ENCODE measurements at regions not wholly inside any gene's neighbourhood (a gene's known extent, or its start where the extent isn't known, plus 50 kb on each side); places are given as distances from the start of the nearest gene placed in this dataset.

GRCh38 chr6:166824880-166825250 is 131.5 kb downstream of the RNASET2 start:
- no peaks in the 10 kb centered on the region for H3K9me2 ChIP-seq (ENCODE audit: insufficient read depth, low read length)
- CTCF ChIA-PET (ENCODE audit: unreplicated experiment), result no interaction called here
- no peak overlapping the region for H2AFZ ChIP-seq (ENCODE audit: low read length)
- H3K27ac ChIP-seq (ENCODE audit: low read depth, low read length, poor library complexity, severe bottlenecking), result no peak overlapping the region
- no peaks in the 10 kb centered on the region for H3K36me3 ChIP-seq (ENCODE audit: insufficient read depth, low read length)
- no peaks in the 10 kb centered on the region for H4K20me1 ChIP-seq (ENCODE audit: insufficient read depth, low read length)
- H3K4me2 ChIP-seq (ENCODE audit: low read length), result no peak overlapping the region
- no peaks in the 10 kb centered on the region for H3K79me2 ChIP-seq (ENCODE audit: insufficient read depth, low read depth, low read length)
- no peaks in the 10 kb centered on the region for H3K4me1 ChIP-seq (ENCODE audit: insufficient read depth, low read length, poor library complexity, severe bottlenecking)
- no peak for DNase-seq (ENCODE audit: low spot score)
- BruUV-seq (replicated peaks), result no TSS peak
- no peak overlapping the region for H3K4me3 ChIP-seq (ENCODE audit: low read depth, low read length, poor library complexity, severe bottlenecking)
- POLR2A ChIA-PET, result no interaction called here
- no peaks in the 10 kb centered on the region for H3K9me3 ChIP-seq (ENCODE audit: low read length)
- intact Hi-C loops (cut with micrococcal nuclease; ENCODE audit: unreplicated experiment), result no loop called here
- TF ChIP-seq, protein P1, sequence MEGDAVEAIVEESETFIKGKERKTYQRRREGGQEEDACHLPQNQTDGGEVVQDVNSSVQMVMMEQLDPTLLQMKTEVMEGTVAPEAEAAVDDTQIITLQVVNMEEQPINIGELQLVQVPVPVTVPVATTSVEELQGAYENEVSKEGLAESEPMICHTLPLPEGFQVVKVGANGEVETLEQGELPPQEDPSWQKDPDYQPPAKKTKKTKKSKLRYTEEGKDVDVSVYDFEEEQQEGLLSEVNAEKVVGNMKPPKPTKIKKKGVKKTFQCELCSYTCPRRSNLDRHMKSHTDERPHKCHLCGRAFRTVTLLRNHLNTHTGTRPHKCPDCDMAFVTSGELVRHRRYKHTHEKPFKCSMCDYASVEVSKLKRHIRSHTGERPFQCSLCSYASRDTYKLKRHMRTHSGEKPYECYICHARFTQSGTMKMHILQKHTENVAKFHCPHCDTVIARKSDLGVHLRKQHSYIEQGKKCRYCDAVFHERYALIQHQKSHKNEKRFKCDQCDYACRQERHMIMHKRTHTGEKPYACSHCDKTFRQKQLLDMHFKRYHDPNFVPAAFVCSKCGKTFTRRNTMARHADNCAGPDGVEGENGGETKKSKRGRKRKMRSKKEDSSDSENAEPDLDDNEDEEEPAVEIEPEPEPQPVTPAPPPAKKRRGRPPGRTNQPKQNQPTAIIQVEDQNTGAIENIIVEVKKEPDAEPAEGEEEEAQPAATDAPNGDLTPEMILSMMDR (conservative IDR thresholded peaks at IDR 0.05; ENCODE audit: low read length), result no peak
- no peak for TF ChIP-seq EZH2phosphoT487 (IDR thresholded peaks at IDR 0.05; ENCODE audit: borderline replicate concordance, low read depth, low read length)

DNA sequence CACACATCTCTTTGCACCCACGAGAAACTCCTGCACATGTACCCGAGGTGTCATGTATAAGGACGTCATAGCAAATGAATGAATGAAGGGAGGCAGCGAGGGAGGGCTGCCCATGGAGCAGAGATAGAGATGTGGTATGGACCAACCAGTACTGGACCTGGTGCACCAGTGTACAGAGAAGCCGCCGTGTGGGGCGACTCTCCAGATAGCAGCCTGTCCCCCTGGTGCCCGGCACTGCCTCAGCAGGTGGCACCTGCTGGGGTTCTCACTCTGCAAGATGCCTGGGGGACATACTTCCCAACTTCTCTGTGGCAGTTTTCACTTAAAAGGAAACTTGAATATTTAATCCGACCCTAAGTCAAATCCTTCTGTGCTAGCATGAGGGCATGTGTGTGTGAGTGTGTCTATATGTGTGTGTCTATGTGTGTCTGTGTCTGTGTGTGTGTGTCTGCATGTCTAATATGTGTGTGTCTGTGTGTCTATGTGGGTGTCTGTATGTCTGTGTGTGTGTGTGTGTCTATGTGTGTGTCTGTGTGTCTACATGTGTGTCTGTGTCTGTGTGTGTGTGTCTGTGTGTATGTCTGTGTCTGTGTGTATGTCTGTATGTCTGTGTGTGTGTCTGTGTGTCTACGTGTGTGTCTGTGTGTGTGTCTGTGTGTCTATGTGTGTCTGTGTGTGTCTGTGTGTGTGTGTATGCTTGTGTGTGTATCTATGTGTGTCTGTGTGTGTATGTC is 132.0 kb downstream of the RNASET2 start:
- CTCF ChIA-PET (ENCODE audit: unreplicated experiment), result no interaction called here
- H2AFZ ChIP-seq (ENCODE audit: low read length), result no peak overlapping the region
- H3K27ac ChIP-seq (ENCODE audit: low read depth, low read length, poor library complexity, severe bottlenecking), result no peak overlapping the region
- H3K36me3 ChIP-seq (ENCODE audit: insufficient read depth, low read length), result no peaks in the 10 kb centered on the region
- H4K20me1 ChIP-seq (ENCODE audit: insufficient read depth, low read length), result no peaks in the 10 kb centered on the region
- TF ChIP-seq, protein P1 (conservative IDR thresholded peaks at IDR 0.05; ENCODE audit: low read length), result no peak
- TF ChIP-seq EZH2phosphoT487 (IDR thresholded peaks at IDR 0.05; ENCODE audit: borderline replicate concordance, low read depth, low read length), result no peak
- no peaks in the 10 kb centered on the region for H3K4me1 ChIP-seq (ENCODE audit: insufficient read depth, low read length, poor library complexity, severe bottlenecking)
- H3K4me3 ChIP-seq (ENCODE audit: low read depth, low read length, poor library complexity, severe bottlenecking), result no peak overlapping the region
- H3K4me2 ChIP-seq (ENCODE audit: low read length), result no peak overlapping the region
- intact Hi-C loops (cut with micrococcal nuclease; ENCODE audit: unreplicated experiment), result no loop called here
- H3K9me3 ChIP-seq (ENCODE audit: low read length), result no peaks in the 10 kb centered on the region
- DNase-seq (ENCODE audit: low spot score), result no peak
- no TSS peak for BruUV-seq (replicated peaks)
- H3K79me2 ChIP-seq (ENCODE audit: insufficient read depth, low read depth, low read length), result no peaks in the 10 kb centered on the region
- H3K9me2 ChIP-seq (ENCODE audit: insufficient read depth, low read length), result no peaks in the 10 kb centered on the region
- POLR2A ChIA-PET, result no interaction called here

DNA sequence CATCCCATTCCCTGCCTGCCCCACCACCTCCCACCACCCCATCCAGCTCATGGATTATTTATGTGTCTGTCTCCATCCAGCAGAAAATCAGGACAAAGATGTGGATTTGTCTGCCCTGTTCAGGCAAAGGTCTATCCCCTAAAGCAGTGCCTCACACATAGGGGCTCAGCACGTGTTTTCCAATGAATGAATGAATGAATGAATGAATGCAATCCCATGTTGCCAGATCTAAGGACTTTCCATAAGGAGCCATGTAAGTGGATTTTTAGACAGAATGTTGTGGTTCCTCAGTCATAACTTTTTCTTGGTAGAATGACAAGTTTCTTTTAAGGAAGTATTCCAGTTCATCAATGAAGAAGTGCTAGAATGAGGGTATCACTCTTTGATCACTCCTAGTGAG is 133.7 kb downstream of the RNASET2 start:
- Histone ChIP-seq H3K4me1 (ENCODE audit: insufficient read depth, low read length, poor library complexity, severe bottlenecking) (no peaks in the 10 kb centered on the region), H3K4me2 (ENCODE audit: low read length) (no peak overlapping the region), H3K9me2 (ENCODE audit: insufficient read depth, low read length) (no peaks in the 10 kb centered on the region), H3K9me3 (ENCODE audit: low read length) (no peaks in the 10 kb centered on the region), H3K4me3 (ENCODE audit: low read depth, low read length, poor library complexity, severe bottlenecking) (no peak overlapping the region), H2AFZ (ENCODE audit: low read length) (no peak overlapping the region), H4K20me1 (ENCODE audit: insufficient read depth, low read length) (no peaks in the 10 kb centered on the region), H3K79me2 (ENCODE audit: insufficient read depth, low read depth, low read length) (no peaks in the 10 kb centered on the region), H3K36me3 (ENCODE audit: insufficient read depth, low read length) (no peaks in the 10 kb centered on the region), H3K27ac (ENCODE audit: low read depth, low read length, poor library complexity, severe bottlenecking) (no peak overlapping the region)
- CTCF ChIA-PET (ENCODE audit: unreplicated experiment), result no interaction called here
- no TSS peak for BruUV-seq (replicated peaks)
- no peak for TF ChIP-seq EZH2phosphoT487 (IDR thresholded peaks at IDR 0.05; ENCODE audit: borderline replicate concordance, low read depth, low read length)
- TF ChIP-seq, protein P1 (conservative IDR thresholded peaks at IDR 0.05; ENCODE audit: low read length), result no peak
- POLR2A ChIA-PET, result no interaction called here
- intact Hi-C loops (cut with micrococcal nuclease; ENCODE audit: unreplicated experiment), result no loop called here
- DNase-seq (ENCODE audit: low spot score), result no peak
